Bronchial epithelial cell (primary cell): ENCODE measurements at regions not wholly inside any gene's neighbourhood (a gene's known extent, or its start where the extent isn't known, plus 50 kb on each side); places are given as distances from the start of the nearest gene placed in this dataset.

Source experiments
- DNase-seq: peaks from one replicate; pipeline ENCODE4 v3.0.0-alpha.2; 2010; ENCODE audit warnings: low read depth
- FAIRE-seq: peaks from 2 replicates; lab custom pipeline; 2011; peaks lifted over from hg19 to GRCh38; lab: Jason Lieb, UNC
- H3K27me3 ChIP-seq: 2 replicates; pipeline ENCODE4 v1.5.1; 2011; ENCODE audit warnings: low read length; ENCODE audit not compliant: control insufficient read depth, insufficient read depth
- H3K36me3 ChIP-seq: 2 replicates; pipeline ENCODE4 v1.5.1; 2011; ENCODE audit warnings: low read length; ENCODE audit not compliant: control insufficient read depth, insufficient read depth
- H3K4me3 ChIP-seq: 2 replicates; pipeline ENCODE4 v1.5.1; 2011; ENCODE audit warnings: mild to moderate bottlenecking, low read depth, low read length, control low read depth
- TF ChIP-seq, protein P1 (sequence below): IDR thresholded peaks from 2 replicates; pipeline ENCODE4 v1.5.1; 2011; ENCODE audit warnings: mild to moderate bottlenecking, moderate library complexity, low read length, control low read depth, inconsistent platforms; ENCODE audit not compliant: insufficient read depth, severe bottlenecking

DNA sequence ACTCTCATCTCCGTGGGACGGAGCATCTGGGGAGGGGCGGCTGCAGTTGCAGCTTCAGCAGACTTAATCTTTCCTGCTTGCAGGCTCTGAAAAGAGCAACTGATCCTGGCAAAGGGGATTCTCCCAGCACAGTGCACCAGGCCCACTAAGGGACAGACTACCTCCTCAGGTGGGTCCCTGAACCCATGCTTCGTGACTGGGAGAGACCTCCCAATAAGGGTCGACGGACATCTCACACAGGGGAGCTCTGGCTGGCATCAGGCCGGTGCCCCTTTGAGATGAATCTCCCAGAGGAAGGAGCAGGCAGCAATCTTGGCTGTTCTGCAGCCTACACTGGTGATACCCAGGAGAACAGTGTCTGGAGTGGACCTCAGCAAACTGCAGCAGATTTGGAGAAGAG is 303.3 kb upstream of the FGF16 start:
- H3K27me3 ChIP-seq: no peaks in the 10 kb centered on the region
- TF ChIP-seq, protein P1, sequence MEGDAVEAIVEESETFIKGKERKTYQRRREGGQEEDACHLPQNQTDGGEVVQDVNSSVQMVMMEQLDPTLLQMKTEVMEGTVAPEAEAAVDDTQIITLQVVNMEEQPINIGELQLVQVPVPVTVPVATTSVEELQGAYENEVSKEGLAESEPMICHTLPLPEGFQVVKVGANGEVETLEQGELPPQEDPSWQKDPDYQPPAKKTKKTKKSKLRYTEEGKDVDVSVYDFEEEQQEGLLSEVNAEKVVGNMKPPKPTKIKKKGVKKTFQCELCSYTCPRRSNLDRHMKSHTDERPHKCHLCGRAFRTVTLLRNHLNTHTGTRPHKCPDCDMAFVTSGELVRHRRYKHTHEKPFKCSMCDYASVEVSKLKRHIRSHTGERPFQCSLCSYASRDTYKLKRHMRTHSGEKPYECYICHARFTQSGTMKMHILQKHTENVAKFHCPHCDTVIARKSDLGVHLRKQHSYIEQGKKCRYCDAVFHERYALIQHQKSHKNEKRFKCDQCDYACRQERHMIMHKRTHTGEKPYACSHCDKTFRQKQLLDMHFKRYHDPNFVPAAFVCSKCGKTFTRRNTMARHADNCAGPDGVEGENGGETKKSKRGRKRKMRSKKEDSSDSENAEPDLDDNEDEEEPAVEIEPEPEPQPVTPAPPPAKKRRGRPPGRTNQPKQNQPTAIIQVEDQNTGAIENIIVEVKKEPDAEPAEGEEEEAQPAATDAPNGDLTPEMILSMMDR: no peak
- no peaks in the 10 kb centered on the region for H3K36me3 ChIP-seq
- H3K4me3 ChIP-seq: no peak overlapping the region
- FAIRE-seq (no peak), DNase-seq (no peak)

DNA sequence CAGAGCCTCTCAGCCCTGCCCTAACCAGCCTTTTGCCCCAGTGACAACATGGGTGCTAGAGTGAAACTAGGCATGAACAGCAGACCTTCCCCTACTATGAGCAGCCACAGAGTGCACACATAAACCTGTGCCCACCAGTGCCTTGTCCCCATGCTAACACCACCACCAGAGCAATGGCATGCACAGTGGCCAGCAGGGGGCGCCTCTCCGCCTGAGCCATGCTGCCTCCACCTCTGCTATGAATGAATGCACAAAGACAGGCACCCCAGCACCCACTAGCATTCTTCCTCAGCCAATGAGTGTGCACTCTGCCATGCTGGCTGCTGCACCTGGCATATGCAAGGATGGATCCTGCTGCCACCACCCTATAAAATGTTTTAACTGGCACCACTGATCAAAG is 286.9 kb upstream of the FGF16 start:
- TF ChIP-seq, protein P1: peak; percentile 29
- DNase-seq (no peak), FAIRE-seq (no peak)
- H3K27me3 ChIP-seq: no peaks in the 10 kb centered on the region
- H3K4me3 ChIP-seq: no peak overlapping the region
- H3K36me3 ChIP-seq: no peaks in the 10 kb centered on the region

DNA sequence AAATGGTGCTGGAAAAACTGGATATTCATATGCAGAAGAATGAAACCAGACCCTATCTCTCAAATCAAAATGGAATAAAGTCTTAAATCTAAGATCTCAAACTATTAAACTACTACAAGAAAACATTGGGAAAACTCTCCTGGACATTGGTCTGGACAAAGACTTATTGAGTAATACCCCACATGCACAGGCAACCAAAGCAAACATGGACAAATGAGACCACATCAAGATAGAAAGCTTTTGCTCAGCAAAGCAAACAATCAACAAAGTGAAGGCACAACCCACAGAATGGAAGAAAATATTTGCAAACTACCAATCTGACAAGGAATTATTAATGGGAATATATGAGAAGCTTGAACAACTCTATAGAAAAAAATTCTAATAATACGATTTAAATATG is 284.4 kb upstream of the FGF16 start:
- FAIRE-seq (no peak), DNase-seq (no peak)
- H3K36me3 ChIP-seq: no peaks in the 10 kb centered on the region
- H3K4me3 ChIP-seq: no peak overlapping the region
- TF ChIP-seq, protein P1: no peak
- no peaks in the 10 kb centered on the region for H3K27me3 ChIP-seq

DNA sequence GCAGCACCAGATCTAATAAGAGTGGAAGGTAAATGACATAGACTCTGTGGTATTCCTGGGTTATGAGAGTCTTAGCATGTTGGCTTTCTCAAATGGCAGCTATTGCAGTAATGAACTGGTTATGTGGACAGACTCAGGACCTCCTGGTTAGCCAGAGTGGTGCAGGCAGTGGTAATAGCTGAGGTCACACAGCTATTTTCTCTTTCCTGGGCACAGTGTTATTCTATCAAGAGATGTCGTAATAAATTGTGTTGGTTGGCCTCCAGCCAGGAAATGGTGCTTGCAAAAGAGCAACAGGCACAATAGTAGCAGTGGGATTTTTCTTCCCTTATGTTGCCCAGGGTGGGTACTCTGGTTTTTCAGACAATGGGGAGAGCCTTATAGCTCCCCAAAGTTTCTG is 279.2 kb upstream of the FGF16 start:
- FAIRE-seq (no peak), DNase-seq (peak; percentile 0)
- Histone ChIP-seq H3K4me3 (no peak overlapping the region), H3K36me3 (no peaks in the 10 kb centered on the region), H3K27me3 (no peaks in the 10 kb centered on the region)
- TF ChIP-seq, protein P1: no peak

DNA sequence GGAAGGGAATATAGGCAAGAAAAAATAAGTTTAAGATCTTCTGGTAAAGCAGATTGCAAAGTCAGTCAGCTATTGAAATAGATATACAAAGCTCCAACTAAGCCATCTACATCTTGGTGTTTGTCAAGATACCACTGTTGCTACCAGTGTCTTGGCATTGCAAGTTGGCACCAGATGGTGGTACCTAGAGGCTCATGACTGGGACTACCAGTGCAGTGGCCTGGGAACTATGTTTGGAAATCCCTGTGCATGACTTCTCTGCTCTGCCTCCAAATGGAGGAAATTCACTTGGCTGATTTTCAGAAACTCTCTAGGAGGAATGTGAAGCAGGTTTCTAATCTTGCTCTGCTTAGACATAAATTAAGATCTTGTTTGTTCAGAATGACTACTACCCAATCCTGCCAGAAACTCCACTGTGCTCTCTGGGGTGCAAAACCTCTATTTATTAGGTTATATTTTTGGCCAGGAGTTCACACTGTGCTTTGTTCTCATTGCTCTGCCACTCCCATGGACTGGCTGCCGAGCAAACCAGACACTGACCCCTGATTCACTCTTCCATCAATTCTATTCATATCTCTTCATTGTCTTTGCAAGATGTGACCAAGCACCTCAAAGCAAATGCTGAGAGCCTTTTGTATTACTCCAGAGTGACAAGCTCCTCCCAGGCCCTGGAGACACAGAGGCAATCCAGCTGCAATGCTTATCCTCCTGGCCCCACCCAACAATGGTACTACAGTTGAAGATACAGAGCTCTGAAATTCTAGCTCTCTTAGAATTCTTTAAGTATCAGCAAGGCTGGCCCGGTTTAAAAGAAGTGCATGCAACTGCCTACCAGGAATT is 272.3 kb upstream of the FGF16 start:
- TF ChIP-seq, protein P1: no peak
- DNase-seq (no peak), FAIRE-seq (no peak)

More for the DNA sequence above, 272.3 kb upstream of the FGF16 start:
- Histone ChIP-seq H3K27me3 (no peaks in the 10 kb centered on the region), H3K4me3 (no peak overlapping the region), H3K36me3 (no peaks in the 10 kb centered on the region)
